Panc1 (cell line): ENCODE measurements at regions not wholly inside any gene's neighbourhood (a gene's known extent, or its start where the extent isn't known, plus 50 kb on each side); places are given as distances from the start of the nearest gene placed in this dataset.

ENCODE experiments used
- ATAC-seq: fragments of 200-7000 bp; cut with Tn5 transposase; 2 replicates; pipeline ENCODE4 v1.9.1; 2020; ENCODE audit warnings: mild to moderate bottlenecking, moderate library complexity
- BruUV-seq: library from RNA; stranded (reverse); fragments of 400-500 nt; replicated peaks from 2 replicates; lab custom pipeline; 2021; lab: Mats Ljungman, UMichigan
- CTCF ChIA-PET: fragments of 300-600 bp; sonication (Branson Sonifier 250); formaldehyde crosslinking; loops from one replicate; lab custom pipeline; 2022; ENCODE audit warnings: antibody characterized with exemption; lab: Charles Lee
- POLR2A ChIA-PET: fragments of 300-600 bp; sonication (Branson Sonifier 250); formaldehyde crosslinking; loops from one replicate; lab custom pipeline; 2022; ENCODE audit warnings: antibody characterized with exemption; lab: Charles Lee
- DNase-seq: peaks from one replicate; pipeline ENCODE4 v3.0.0-alpha.2; 2010; ENCODE audit warnings: low read depth, low spot score
- H3K27ac ChIP-seq: 2 replicates; pipeline ENCODE4 v1.5.1; 2011; ENCODE audit warnings: mild to moderate bottlenecking, low read length, inconsistent platforms
- H3K27me3 ChIP-seq: fragments of 200-500 bp; sonication (Bioruptor generic); 2 replicates; pipeline ENCODE4 v1.6.0; 2014; ENCODE audit warnings: low read length, inconsistent platforms; ENCODE audit not compliant: control insufficient read depth, insufficient read depth
- H3K36me3 ChIP-seq: fragments of 200-500 bp; sonication (Bioruptor generic); 2 replicates; pipeline ENCODE4 v1.5.1; 2014; ENCODE audit warnings: inconsistent platforms, mild to moderate bottlenecking, low read length, moderate library complexity; ENCODE audit not compliant: control insufficient read depth, insufficient read depth
- H3K4me1 ChIP-seq: 2 replicates; pipeline ENCODE4 v1.5.1; 2011; ENCODE audit warnings: inconsistent platforms, mild to moderate bottlenecking, low read length, moderate library complexity; ENCODE audit not compliant: control insufficient read depth, insufficient read depth
- H3K4me3 ChIP-seq, 2 experiments: 2 replicates each; pipeline ENCODE4 v1.5.1; 2011 to 2012; ENCODE audit warnings: low read depth in 2 of 2, low read length in 2 of 2, mild to moderate bottlenecking in 2 of 2, inconsistent platforms in 1 of 2, moderate library complexity in 1 of 2
- H3K9me3 ChIP-seq: fragments of 200-500 bp; sonication (Bioruptor generic); 2 replicates; pipeline ENCODE4 v1.5.1; 2014; ENCODE audit warnings: low read depth, mild to moderate bottlenecking, inconsistent platforms, low read length, moderate library complexity; ENCODE audit not compliant: control insufficient read depth, insufficient read depth
- POLR2AphosphoS5 ChIP-seq: IDR thresholded peaks from 2 replicates; pipeline ENCODE4 v1.6.1; 2012; ENCODE audit warnings: mild to moderate bottlenecking, low read depth, low read length, moderate library complexity
- SIN3A ChIP-seq: IDR thresholded peaks from 2 replicates; pipeline ENCODE4 v1.6.1; 2012; ENCODE audit warnings: low read depth, mild to moderate bottlenecking, low read length, moderate library complexity, borderline replicate concordance; ENCODE audit not compliant: insufficient read depth
- TCF7L2 ChIP-seq: IDR thresholded peaks from 2 replicates; pipeline ENCODE4 v1.6.1; 2011; ENCODE audit warnings: mild to moderate bottlenecking, low read depth, low read length, inconsistent platforms
- in situ Hi-C: cut with HindIII; loops from 2 replicates; pipeline ENCODE4 v1.10.0; 2016; ENCODE audit warnings: low sequenced_read_pairs, low pct_unique_long_range_greater_than_20kb
- intact Hi-C: fragments of 100-400 bp; cut with micrococcal nuclease; formaldehyde crosslinking; loops from one replicate; pipeline ENCODE4 v1.10.0; 2022; ENCODE audit not compliant: unreplicated experiment
- TF ChIP-seq, protein P1 (sequence below): fragments of 450-650 bp; IDR thresholded peaks from 2 replicates; pipeline ENCODE4 v1.5.1; 2017; ENCODE audit warnings: mild to moderate bottlenecking
- TF ChIP-seq, protein P2 (sequence below), 2 experiments: IDR thresholded peaks; 2 replicates each; pipeline ENCODE4 v1.6.1; 2011 to 2012; ENCODE audit warnings: low read depth in 2 of 2, control low read depth in 1 of 2, low read length in 1 of 2, mild to moderate bottlenecking in 1 of 2, moderate library complexity in 1 of 2; ENCODE audit not compliant: insufficient read depth in 1 of 2

DNA sequence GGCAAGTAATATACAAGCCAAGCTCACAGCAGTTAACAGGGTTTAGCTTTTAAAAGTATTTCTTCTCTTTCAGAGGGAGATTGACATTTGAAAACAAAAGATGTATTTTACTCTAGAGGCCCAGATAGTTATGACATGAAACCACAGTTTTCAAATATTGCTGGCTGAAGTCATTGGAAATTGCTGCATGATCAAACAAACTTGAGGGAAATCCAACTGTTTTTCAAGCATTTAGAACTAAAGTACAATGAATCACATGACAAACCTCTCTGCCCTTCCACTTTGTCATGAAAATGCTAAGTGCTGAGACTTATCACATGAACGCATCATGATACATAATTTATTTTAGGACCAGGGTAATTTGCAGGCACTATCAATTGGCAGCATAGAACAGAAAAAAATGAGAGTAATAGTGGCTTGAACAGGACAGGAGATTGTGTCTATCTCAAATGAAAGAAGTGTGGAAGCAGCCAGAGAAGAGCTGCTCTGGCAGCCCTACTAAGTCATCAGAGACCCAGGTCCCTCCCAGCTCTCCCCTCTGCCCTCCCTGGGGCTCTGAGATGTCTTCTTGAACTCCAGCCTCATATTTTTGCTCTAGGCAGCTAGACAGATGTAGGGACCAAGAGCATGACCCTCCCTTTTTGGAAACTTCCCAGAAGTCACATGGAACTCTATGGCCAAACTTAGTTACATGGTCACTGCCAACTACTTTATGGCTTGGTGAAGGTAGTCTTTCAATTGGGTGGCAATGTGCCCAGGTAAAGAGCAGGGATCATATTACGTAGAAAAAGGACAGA is 90.1 kb upstream of the PELI2 start:
- CTCF ChIA-PET, result no interaction called here

DNA sequence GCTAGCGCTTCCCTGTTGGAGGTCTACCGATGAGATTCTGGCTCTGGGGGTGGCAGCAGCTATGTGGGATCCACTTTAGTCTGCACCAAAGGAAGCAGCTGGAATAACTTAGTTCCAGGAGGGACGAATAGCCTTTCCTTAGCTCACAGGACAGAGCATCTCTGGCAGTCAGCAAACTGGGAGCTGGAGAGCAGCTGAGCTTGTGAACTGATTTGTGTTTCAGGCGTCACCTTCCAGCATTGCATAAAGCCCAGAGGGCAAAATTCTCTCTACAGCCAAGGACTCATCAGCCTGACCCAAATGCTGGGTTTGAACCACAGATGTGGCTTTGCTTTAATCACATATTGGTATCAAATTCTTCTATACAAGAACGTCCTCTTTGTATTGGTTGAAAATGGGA is 81.9 kb upstream of the PELI2 start:
- in situ Hi-C loops (no loop called here), intact Hi-C loops (no loop called here)
- no peak for DNase-seq
- BruUV-seq, result no TSS peak
- CTCF ChIA-PET, result no interaction called here
- TF ChIP-seq SIN3A (no peak), TCF7L2 (no peak), POLR2AphosphoS5 (no peak)
- TF ChIP-seq, protein P1, sequence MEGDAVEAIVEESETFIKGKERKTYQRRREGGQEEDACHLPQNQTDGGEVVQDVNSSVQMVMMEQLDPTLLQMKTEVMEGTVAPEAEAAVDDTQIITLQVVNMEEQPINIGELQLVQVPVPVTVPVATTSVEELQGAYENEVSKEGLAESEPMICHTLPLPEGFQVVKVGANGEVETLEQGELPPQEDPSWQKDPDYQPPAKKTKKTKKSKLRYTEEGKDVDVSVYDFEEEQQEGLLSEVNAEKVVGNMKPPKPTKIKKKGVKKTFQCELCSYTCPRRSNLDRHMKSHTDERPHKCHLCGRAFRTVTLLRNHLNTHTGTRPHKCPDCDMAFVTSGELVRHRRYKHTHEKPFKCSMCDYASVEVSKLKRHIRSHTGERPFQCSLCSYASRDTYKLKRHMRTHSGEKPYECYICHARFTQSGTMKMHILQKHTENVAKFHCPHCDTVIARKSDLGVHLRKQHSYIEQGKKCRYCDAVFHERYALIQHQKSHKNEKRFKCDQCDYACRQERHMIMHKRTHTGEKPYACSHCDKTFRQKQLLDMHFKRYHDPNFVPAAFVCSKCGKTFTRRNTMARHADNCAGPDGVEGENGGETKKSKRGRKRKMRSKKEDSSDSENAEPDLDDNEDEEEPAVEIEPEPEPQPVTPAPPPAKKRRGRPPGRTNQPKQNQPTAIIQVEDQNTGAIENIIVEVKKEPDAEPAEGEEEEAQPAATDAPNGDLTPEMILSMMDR, result no peak
- TF ChIP-seq, protein P2, sequence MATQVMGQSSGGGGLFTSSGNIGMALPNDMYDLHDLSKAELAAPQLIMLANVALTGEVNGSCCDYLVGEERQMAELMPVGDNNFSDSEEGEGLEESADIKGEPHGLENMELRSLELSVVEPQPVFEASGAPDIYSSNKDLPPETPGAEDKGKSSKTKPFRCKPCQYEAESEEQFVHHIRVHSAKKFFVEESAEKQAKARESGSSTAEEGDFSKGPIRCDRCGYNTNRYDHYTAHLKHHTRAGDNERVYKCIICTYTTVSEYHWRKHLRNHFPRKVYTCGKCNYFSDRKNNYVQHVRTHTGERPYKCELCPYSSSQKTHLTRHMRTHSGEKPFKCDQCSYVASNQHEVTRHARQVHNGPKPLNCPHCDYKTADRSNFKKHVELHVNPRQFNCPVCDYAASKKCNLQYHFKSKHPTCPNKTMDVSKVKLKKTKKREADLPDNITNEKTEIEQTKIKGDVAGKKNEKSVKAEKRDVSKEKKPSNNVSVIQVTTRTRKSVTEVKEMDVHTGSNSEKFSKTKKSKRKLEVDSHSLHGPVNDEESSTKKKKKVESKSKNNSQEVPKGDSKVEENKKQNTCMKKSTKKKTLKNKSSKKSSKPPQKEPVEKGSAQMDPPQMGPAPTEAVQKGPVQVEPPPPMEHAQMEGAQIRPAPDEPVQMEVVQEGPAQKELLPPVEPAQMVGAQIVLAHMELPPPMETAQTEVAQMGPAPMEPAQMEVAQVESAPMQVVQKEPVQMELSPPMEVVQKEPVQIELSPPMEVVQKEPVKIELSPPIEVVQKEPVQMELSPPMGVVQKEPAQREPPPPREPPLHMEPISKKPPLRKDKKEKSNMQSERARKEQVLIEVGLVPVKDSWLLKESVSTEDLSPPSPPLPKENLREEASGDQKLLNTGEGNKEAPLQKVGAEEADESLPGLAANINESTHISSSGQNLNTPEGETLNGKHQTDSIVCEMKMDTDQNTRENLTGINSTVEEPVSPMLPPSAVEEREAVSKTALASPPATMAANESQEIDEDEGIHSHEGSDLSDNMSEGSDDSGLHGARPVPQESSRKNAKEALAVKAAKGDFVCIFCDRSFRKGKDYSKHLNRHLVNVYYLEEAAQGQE (IDR thresholded peaks at IDR 0.05; ENCODE audit: insufficient read depth in 1 of 2, low read depth in 2 of 2, low read length in 1 of 2), result no peak
- Histone ChIP-seq H3K9me3 (no peaks in the 10 kb centered on the region), H3K27me3 (no peaks in the 10 kb centered on the region), H3K36me3 (no peaks in the 10 kb centered on the region), H3K4me3 (no peak overlapping the region), H3K4me1 (no peaks in the 10 kb centered on the region), H3K27ac (no peak overlapping the region)
- ATAC-seq, result no peak
- POLR2A ChIA-PET, result no interaction called here

More for the DNA sequence above, 90.1 kb upstream of the PELI2 start:
- Histone ChIP-seq H3K36me3 (no peaks in the 10 kb centered on the region), H3K4me1 (no peaks in the 10 kb centered on the region), H3K4me3 (no peak overlapping the region), H3K27ac (no peak overlapping the region), H3K9me3 (no peaks in the 10 kb centered on the region), H3K27me3 (no peaks in the 10 kb centered on the region)
- intact Hi-C loops, result no loop called here
- in situ Hi-C loops, result no loop called here
- TF ChIP-seq POLR2AphosphoS5 (no peak), SIN3A (no peak), TCF7L2 (no peak)
- TF ChIP-seq, protein P2 (IDR thresholded peaks at IDR 0.05; ENCODE audit: insufficient read depth in 1 of 2, low read depth in 2 of 2, low read length in 1 of 2), result no peak
- TF ChIP-seq, protein P1, result no peak
- ATAC-seq, result no peak
- POLR2A ChIA-PET, result no interaction called here
- no TSS peak for BruUV-seq
- no peak for DNase-seq
